Left ventricle myocardium inferior (tissue), 1 donor: ENCODE measurements at regions not wholly inside any gene's neighbourhood (a gene's known extent, or its start where the extent isn't known, plus 50 kb on each side); places are given as distances from the start of the nearest gene placed in this dataset.

Source experiments
- DNase-seq: peaks from one replicate; pipeline ENCODE4 v3.0.0-alpha.2; 2020
- H3K27ac ChIP-seq: fragments of 200-600 bp; replicated peaks from 2 replicates; pipeline ENCODE4 v1.8.0; 2021
- H3K27me3 ChIP-seq: fragments of 200-600 bp; 2 replicates; pipeline ENCODE4 v1.8.0; 2021; ENCODE audit warnings: low read depth
- H3K36me3 ChIP-seq: fragments of 200-600 bp; 2 replicates; pipeline ENCODE4 v1.8.0; 2021
- H3K4me1 ChIP-seq: fragments of 200-600 bp; 2 replicates; pipeline ENCODE4 v1.8.0; 2021
- H3K4me3 ChIP-seq: fragments of 200-600 bp; 2 replicates; pipeline ENCODE4 v1.8.0; 2021; ENCODE audit warnings: mild to moderate bottlenecking, moderate library complexity
- H3K9me3 ChIP-seq: fragments of 200-600 bp; replicated peaks from 2 replicates; pipeline ENCODE4 v1.8.0; 2021
- intact Hi-C: fragments of 100-400 bp; cut with micrococcal nuclease; formaldehyde crosslinking; loops from one replicate; pipeline ENCODE4 v1.11.0; 2022
- TF ChIP-seq, protein P1 (sequence below): fragments of 200-600 bp; IDR thresholded peaks from 2 replicates; pipeline ENCODE4 v1.8.0; 2021; ENCODE audit warnings: antibody characterized with exemption, mild to moderate bottlenecking, borderline replicate concordance
- donor health status: DM: no; HTN: yes; CAD: no; lungs with severe emphysema.

DNA sequence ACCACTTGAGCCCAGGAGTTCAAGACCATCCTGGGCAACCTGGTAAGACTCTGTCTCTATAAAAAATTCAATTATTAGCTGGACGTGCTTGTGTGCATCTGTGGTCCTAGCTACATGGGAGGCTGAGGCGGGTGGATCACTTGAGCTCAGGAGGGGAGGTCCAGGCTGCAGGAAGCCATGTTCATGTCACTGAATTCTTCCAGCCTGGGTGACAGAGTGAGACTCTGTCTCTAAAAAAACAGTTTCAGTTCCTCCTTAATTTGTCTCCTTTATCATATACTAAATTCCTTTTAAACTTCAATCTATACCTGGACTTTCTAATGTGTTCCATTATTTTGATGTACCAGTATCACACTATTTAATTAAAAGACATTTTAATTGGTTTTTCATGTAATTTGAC lies 422.2 kb upstream of the TLE4 start:
- TF ChIP-seq, protein P1, sequence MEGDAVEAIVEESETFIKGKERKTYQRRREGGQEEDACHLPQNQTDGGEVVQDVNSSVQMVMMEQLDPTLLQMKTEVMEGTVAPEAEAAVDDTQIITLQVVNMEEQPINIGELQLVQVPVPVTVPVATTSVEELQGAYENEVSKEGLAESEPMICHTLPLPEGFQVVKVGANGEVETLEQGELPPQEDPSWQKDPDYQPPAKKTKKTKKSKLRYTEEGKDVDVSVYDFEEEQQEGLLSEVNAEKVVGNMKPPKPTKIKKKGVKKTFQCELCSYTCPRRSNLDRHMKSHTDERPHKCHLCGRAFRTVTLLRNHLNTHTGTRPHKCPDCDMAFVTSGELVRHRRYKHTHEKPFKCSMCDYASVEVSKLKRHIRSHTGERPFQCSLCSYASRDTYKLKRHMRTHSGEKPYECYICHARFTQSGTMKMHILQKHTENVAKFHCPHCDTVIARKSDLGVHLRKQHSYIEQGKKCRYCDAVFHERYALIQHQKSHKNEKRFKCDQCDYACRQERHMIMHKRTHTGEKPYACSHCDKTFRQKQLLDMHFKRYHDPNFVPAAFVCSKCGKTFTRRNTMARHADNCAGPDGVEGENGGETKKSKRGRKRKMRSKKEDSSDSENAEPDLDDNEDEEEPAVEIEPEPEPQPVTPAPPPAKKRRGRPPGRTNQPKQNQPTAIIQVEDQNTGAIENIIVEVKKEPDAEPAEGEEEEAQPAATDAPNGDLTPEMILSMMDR = no peak
- H3K27me3 ChIP-seq = no peaks in the 10 kb centered on the region
- no peak overlapping the region for H3K27ac ChIP-seq
- intact Hi-C loops = no loop called here
- H3K9me3 ChIP-seq = no peaks in the 10 kb centered on the region
- no peak overlapping the region for H3K4me3 ChIP-seq
- no peaks in the 10 kb centered on the region for H3K4me1 ChIP-seq
- DNase-seq = no peak
- no peaks in the 10 kb centered on the region for H3K36me3 ChIP-seq

GRCh38 chr9:79151791-79152190 lies 420.0 kb upstream of the TLE4 start:
- intact Hi-C loops = no loop called here

GRCh38 chr9:79152306-79152705 lies 419.5 kb upstream of the TLE4 start:
- no peak for DNase-seq
- TF ChIP-seq, protein P1 = no peak
- intact Hi-C loops = no loop called here

More at GRCh38 chr9:79151791-79152190, 420.0 kb upstream of the TLE4 start:
- no peaks in the 10 kb centered on the region for H3K4me1 ChIP-seq
- no peak overlapping the region for H3K27ac ChIP-seq
- no peaks in the 10 kb centered on the region for H3K36me3 ChIP-seq
- no peak for DNase-seq
- H3K4me3 ChIP-seq = no peak overlapping the region
- TF ChIP-seq, protein P1 = no peak
- H3K9me3 ChIP-seq = no peaks in the 10 kb centered on the region
- no peaks in the 10 kb centered on the region for H3K27me3 ChIP-seq

GRCh38 chr9:79154806-79155205 lies 417.0 kb upstream of the TLE4 start:
- DNase-seq = no peak

More at GRCh38 chr9:79152306-79152705, 419.5 kb upstream of the TLE4 start:
- H3K4me1 ChIP-seq = no peaks in the 10 kb centered on the region
- no peak overlapping the region for H3K4me3 ChIP-seq
- H3K27me3 ChIP-seq = no peaks in the 10 kb centered on the region
- H3K27ac ChIP-seq = no peak overlapping the region
- H3K9me3 ChIP-seq = no peaks in the 10 kb centered on the region
- no peaks in the 10 kb centered on the region for H3K36me3 ChIP-seq

GRCh38 chr9:79155308-79155707 lies 416.5 kb upstream of the TLE4 start:
- no peak overlapping the region for H3K4me3 ChIP-seq
- H3K4me1 ChIP-seq = no peaks in the 10 kb centered on the region
- TF ChIP-seq, protein P1 = no peak
- no peaks in the 10 kb centered on the region for H3K9me3 ChIP-seq
- no peak overlapping the region for H3K27ac ChIP-seq
- no peaks in the 10 kb centered on the region for H3K36me3 ChIP-seq
- DNase-seq = no peak
- H3K27me3 ChIP-seq = no peaks in the 10 kb centered on the region
- intact Hi-C loops = no loop called here

More at GRCh38 chr9:79154806-79155205, 417.0 kb upstream of the TLE4 start:
- intact Hi-C loops = no loop called here
- Histone ChIP-seq H3K27me3 (no peaks in the 10 kb centered on the region), H3K27ac (no peak overlapping the region), H3K4me3 (no peak overlapping the region), H3K4me1 (no peaks in the 10 kb centered on the region), H3K36me3 (no peaks in the 10 kb centered on the region), H3K9me3 (no peaks in the 10 kb centered on the region)
- TF ChIP-seq, protein P1 = no peak

GRCh38 chr9:79163544-79163943 lies 408.2 kb upstream of the TLE4 start:
- H3K4me1 ChIP-seq = no peaks in the 10 kb centered on the region
- TF ChIP-seq, protein P1 = no peak
- H3K27ac ChIP-seq = no peak overlapping the region
- DNase-seq = no peak
- no peak overlapping the region for H3K4me3 ChIP-seq
- H3K27me3 ChIP-seq = no peaks in the 10 kb centered on the region
- H3K36me3 ChIP-seq = no peaks in the 10 kb centered on the region
- intact Hi-C loops = no loop called here
- no peaks in the 10 kb centered on the region for H3K9me3 ChIP-seq
